Liver (tissue), 8 donors: ENCODE measurements at regions not wholly inside any gene's neighbourhood (a gene's known extent, or its start where the extent isn't known, plus 50 kb on each side); places are given as distances from the start of the nearest gene placed in this dataset.

ENCODE experiments used
- DNase-seq: peaks from one replicate; pipeline ENCODE4 v3.0.0-alpha.2; 2017; ENCODE audit warnings: low spot score
- H3K27ac ChIP-seq, 2 donors: one replicate each; pipeline ENCODE4 v1.7.0; 2013; ENCODE audit warnings: inconsistent platforms in 2 of 2, low read length in 2 of 2, control low read depth in 1 of 2, low read depth in 1 of 2, mild to moderate bottlenecking in 1 of 2
- H3K27me3 ChIP-seq, 4 donors: one replicate each; pipeline versions ENCODE4 v1.6.1 to v1.7.0; 2013; ENCODE audit warnings: low read length in 3 of 4, inconsistent platforms in 1 of 4, mild to moderate bottlenecking in 1 of 4, moderate library complexity in 1 of 4; ENCODE audit not compliant: control insufficient read depth in 4 of 4, insufficient read depth in 4 of 4
- H3K36me3 ChIP-seq, 4 donors: one replicate each; pipeline versions ENCODE4 v1.6.1 to v1.7.0; 2013; ENCODE audit warnings: low read length in 3 of 4, mild to moderate bottlenecking in 3 of 4, low read depth in 1 of 4, moderate library complexity in 1 of 4; ENCODE audit not compliant: control insufficient read depth in 4 of 4, insufficient read depth in 3 of 4
- H3K4me1 ChIP-seq, 4 donors: one replicate each; pipeline versions ENCODE4 v1.6.1 to v1.7.0; 2013; ENCODE audit warnings: low read length in 3 of 4, mild to moderate bottlenecking in 3 of 4, moderate library complexity in 1 of 4; ENCODE audit not compliant: control insufficient read depth in 4 of 4, insufficient read depth in 4 of 4
- H3K4me3 ChIP-seq, 3 donors: one replicate each; pipeline versions ENCODE4 v1.6.1 to v1.7.0; 2013; ENCODE audit warnings: low read length in 3 of 3, control low read depth in 1 of 3, low read depth in 1 of 3, mild to moderate bottlenecking in 1 of 3
- H3K9ac ChIP-seq, 2 donors: one replicate each; pipeline ENCODE4 v1.7.0; 2013; ENCODE audit warnings: low read length in 2 of 2, mild to moderate bottlenecking in 2 of 2, moderate library complexity in 2 of 2, control low read depth in 1 of 2, low read depth in 1 of 2
- H3K9me3 ChIP-seq, 4 donors: one replicate each; pipeline versions ENCODE4 v1.6.1 to v1.7.0; 2013; ENCODE audit warnings: low read length in 3 of 4; ENCODE audit not compliant: control insufficient read depth in 4 of 4
- EGR1 ChIP-seq, 2 donors: IDR thresholded peaks; 2 replicates each; pipeline ENCODE4 v1.6.1; 2016 to 2018; ENCODE audit warnings: antibody characterized with exemption in 2 of 2, low read depth in 2 of 2
- FOXA1 ChIP-seq: IDR thresholded peaks from 2 replicates; pipeline ENCODE4 v1.6.1; 2016; ENCODE audit warnings: antibody characterized with exemption
- FOXA2 ChIP-seq: IDR thresholded peaks from 2 replicates; pipeline ENCODE4 v1.6.1; 2016; ENCODE audit warnings: antibody characterized with exemption
- GABPA ChIP-seq, 2 donors: IDR thresholded peaks in 1 of 2; conservative IDR thresholded peaks in 1 of 2; 2 replicates each; pipeline ENCODE4 v1.6.1; 2016; ENCODE audit warnings: antibody characterized with exemption in 2 of 2, mild to moderate bottlenecking in 1 of 2, moderate library complexity in 1 of 2
- HNF4A ChIP-seq, 2 donors: conservative IDR thresholded peaks; 2 replicates each; pipeline ENCODE4 v1.6.1; 2016; ENCODE audit warnings: antibody characterized with exemption in 2 of 2, mild to moderate bottlenecking in 2 of 2
- HNF4G ChIP-seq: IDR thresholded peaks from 2 replicates; pipeline ENCODE4 v1.6.1; 2016; ENCODE audit warnings: antibody characterized with exemption
- JUND ChIP-seq, 2 donors: IDR thresholded peaks; 2 replicates each; pipeline ENCODE4 v1.6.1; 2016; ENCODE audit warnings: antibody characterized with exemption in 2 of 2
- NR2F2 ChIP-seq: IDR thresholded peaks from 2 replicates; pipeline ENCODE4 v1.6.1; 2016; ENCODE audit warnings: antibody characterized with exemption
- RAD21 ChIP-seq, 2 donors: IDR thresholded peaks; 2 replicates each; pipeline ENCODE4 v1.6.1; 2016; ENCODE audit warnings: antibody characterized with exemption in 2 of 2, mild to moderate bottlenecking in 2 of 2
- RXRA ChIP-seq, 2 donors: IDR thresholded peaks; 2 replicates each; pipeline ENCODE4 v1.6.1; 2017 to 2018; ENCODE audit warnings: antibody characterized with exemption in 2 of 2, mild to moderate bottlenecking in 1 of 2
- SP1 ChIP-seq: IDR thresholded peaks from 2 replicates; pipeline ENCODE4 v1.6.1; 2018; ENCODE audit warnings: antibody characterized with exemption, mild to moderate bottlenecking
- TAF1 ChIP-seq: conservative IDR thresholded peaks from 2 replicates; pipeline ENCODE4 v1.6.1; 2016; ENCODE audit warnings: antibody characterized with exemption, mild to moderate bottlenecking
- YY1 ChIP-seq: IDR thresholded peaks from 2 replicates; pipeline ENCODE4 v1.6.1; 2016; ENCODE audit warnings: antibody characterized with exemption, mild to moderate bottlenecking
- WGBS: extraction: QIAGEN DNeasy Blood & Tissue Kit; methylation state at CpG from one replicate; pipeline ENCODE4 v1.1.7; 2013; 5-methylcytosine and 5-hydroxymethylcytosine counted together
- TF ChIP-seq, protein P1 (sequence below): IDR thresholded peaks from 2 replicates; pipeline ENCODE4 v1.6.1; 2016; ENCODE audit warnings: antibody characterized with exemption, mild to moderate bottlenecking
- TF ChIP-seq, protein P2 (sequence below): fragments of 150-350 bp; IDR thresholded peaks from 2 replicates; pipeline ENCODE4 v1.5.1; 2017; ENCODE audit warnings: improper control_type of control experiment, low read depth, low read length; ENCODE audit not compliant: missing input control
- TF ChIP-seq, protein P3 (sequence below): IDR thresholded peaks from 2 replicates; pipeline ENCODE4 v1.6.1; 2016; ENCODE audit warnings: antibody characterized with exemption
- TF ChIP-seq, protein P4 (sequence below): IDR thresholded peaks from 2 replicates; pipeline ENCODE4 v1.6.1; 2016; ENCODE audit warnings: antibody characterized with exemption
- donor health status: healthy.
- donor health status: healthy.
- donor health status: healthy.
- donor health status: healthy.
- donor health status: healthy.

DNA sequence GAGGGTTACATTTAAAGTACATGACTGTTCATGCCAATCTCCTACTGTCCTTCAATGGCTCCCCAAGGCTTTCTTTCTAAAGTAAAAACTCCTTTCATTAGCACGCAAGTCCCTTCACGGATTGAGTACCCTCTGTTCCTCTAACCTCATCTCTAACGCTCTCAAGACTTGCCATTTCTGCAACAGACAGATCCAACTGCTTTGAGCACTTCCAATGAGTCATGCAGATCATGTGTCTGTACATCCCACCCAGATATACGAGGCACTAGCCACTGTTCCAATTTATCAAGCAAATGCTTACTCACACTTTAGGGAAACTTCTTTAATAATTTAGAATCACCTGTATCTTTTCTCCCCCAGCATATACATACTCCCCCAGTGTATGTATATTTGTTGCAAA, 332.5 kb upstream of the ZFP42 start:
- Histone ChIP-seq H3K9ac (no peak overlapping the region), H3K27ac (no peak overlapping the region), H3K27me3 (no peaks in the 10 kb centered on the region), H3K9me3 (peaks cover 0 to 2% (median 0%) of the 10 kb centered on the region in 4 donors), H3K36me3 (no peaks in the 10 kb centered on the region), H3K4me3 (no peak overlapping the region), H3K4me1 (no peaks in the 10 kb centered on the region)
- 58% methylated on average over 4 of the region's 4 CpGs for WGBS
- TF ChIP-seq YY1 (no peak), GABPA (IDR thresholded peaks at IDR 0.05 in 1 of 2, conservative IDR thresholded peaks at IDR 0.05 in 1 of 2) (no peak), JUND (IDR thresholded peaks at IDR 0.05) (no peak), RAD21 (IDR thresholded peaks at IDR 0.05) (no peak), FOXA1 (no peak), EGR1 (IDR thresholded peaks at IDR 0.05; ENCODE audit: low read depth in 2 of 2) (no peak), HNF4G (no peak), HNF4A (conservative IDR thresholded peaks at IDR 0.05) (no peak)
- TF ChIP-seq, protein P1, sequence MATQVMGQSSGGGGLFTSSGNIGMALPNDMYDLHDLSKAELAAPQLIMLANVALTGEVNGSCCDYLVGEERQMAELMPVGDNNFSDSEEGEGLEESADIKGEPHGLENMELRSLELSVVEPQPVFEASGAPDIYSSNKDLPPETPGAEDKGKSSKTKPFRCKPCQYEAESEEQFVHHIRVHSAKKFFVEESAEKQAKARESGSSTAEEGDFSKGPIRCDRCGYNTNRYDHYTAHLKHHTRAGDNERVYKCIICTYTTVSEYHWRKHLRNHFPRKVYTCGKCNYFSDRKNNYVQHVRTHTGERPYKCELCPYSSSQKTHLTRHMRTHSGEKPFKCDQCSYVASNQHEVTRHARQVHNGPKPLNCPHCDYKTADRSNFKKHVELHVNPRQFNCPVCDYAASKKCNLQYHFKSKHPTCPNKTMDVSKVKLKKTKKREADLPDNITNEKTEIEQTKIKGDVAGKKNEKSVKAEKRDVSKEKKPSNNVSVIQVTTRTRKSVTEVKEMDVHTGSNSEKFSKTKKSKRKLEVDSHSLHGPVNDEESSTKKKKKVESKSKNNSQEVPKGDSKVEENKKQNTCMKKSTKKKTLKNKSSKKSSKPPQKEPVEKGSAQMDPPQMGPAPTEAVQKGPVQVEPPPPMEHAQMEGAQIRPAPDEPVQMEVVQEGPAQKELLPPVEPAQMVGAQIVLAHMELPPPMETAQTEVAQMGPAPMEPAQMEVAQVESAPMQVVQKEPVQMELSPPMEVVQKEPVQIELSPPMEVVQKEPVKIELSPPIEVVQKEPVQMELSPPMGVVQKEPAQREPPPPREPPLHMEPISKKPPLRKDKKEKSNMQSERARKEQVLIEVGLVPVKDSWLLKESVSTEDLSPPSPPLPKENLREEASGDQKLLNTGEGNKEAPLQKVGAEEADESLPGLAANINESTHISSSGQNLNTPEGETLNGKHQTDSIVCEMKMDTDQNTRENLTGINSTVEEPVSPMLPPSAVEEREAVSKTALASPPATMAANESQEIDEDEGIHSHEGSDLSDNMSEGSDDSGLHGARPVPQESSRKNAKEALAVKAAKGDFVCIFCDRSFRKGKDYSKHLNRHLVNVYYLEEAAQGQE, result no peak
- TF ChIP-seq, protein P2, sequence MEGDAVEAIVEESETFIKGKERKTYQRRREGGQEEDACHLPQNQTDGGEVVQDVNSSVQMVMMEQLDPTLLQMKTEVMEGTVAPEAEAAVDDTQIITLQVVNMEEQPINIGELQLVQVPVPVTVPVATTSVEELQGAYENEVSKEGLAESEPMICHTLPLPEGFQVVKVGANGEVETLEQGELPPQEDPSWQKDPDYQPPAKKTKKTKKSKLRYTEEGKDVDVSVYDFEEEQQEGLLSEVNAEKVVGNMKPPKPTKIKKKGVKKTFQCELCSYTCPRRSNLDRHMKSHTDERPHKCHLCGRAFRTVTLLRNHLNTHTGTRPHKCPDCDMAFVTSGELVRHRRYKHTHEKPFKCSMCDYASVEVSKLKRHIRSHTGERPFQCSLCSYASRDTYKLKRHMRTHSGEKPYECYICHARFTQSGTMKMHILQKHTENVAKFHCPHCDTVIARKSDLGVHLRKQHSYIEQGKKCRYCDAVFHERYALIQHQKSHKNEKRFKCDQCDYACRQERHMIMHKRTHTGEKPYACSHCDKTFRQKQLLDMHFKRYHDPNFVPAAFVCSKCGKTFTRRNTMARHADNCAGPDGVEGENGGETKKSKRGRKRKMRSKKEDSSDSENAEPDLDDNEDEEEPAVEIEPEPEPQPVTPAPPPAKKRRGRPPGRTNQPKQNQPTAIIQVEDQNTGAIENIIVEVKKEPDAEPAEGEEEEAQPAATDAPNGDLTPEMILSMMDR, result no peak
- TF ChIP-seq, protein P3, sequence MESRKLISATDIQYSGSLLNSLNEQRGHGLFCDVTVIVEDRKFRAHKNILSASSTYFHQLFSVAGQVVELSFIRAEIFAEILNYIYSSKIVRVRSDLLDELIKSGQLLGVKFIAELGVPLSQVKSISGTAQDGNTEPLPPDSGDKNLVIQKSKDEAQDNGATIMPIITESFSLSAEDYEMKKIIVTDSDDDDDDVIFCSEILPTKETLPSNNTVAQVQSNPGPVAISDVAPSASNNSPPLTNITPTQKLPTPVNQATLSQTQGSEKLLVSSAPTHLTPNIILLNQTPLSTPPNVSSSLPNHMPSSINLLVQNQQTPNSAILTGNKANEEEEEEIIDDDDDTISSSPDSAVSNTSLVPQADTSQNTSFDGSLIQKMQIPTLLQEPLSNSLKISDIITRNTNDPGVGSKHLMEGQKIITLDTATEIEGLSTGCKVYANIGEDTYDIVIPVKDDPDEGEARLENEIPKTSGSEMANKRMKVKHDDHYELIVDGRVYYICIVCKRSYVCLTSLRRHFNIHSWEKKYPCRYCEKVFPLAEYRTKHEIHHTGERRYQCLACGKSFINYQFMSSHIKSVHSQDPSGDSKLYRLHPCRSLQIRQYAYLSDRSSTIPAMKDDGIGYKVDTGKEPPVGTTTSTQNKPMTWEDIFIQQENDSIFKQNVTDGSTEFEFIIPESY, result no peak
- DNase-seq, result no peak

DNA sequence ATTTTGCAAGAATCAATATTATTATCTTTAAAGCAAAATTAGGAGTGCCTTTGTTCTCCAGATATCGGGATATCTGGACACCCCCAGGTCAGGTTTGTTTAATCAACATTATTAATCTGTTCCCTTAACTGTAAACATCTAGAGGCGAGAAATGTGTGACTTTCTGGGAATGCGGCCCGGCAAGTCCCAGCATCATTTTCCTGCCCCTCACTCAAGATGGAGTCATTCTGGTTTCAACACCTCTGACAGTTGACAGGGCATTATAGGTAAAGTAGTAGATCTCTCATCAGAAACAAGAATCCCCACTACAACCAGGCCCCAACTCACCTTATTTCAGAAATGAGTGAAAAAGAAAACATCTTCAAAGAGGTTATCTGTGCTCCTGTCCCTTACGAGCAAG, 331.6 kb upstream of the ZFP42 start:
- whole genome bisulfite sequencing, result 65% methylated on average over 5 of the region's 5 CpGs
- H3K4me3 ChIP-seq, result no peak overlapping the region
- TF ChIP-seq GABPA (IDR thresholded peaks at IDR 0.05 in 1 of 2, conservative IDR thresholded peaks at IDR 0.05 in 1 of 2), result no peak
- no peak for TF ChIP-seq NR2F2
- TF ChIP-seq SP1, result no peak
- TF ChIP-seq, protein P1, result no peak
- no peak for TF ChIP-seq YY1
- no peak for TF ChIP-seq HNF4G
- TF ChIP-seq HNF4A (conservative IDR thresholded peaks at IDR 0.05), result no peak
- TF ChIP-seq FOXA1, result no peak
- TF ChIP-seq, protein P3, result no peak
- no peak for TF ChIP-seq EGR1 (IDR thresholded peaks at IDR 0.05; ENCODE audit: low read depth in 2 of 2)
- TF ChIP-seq FOXA2, result no peak
- no peak for TF ChIP-seq TAF1
- no peak for TF ChIP-seq RXRA (IDR thresholded peaks at IDR 0.05)
- TF ChIP-seq, protein P4, sequence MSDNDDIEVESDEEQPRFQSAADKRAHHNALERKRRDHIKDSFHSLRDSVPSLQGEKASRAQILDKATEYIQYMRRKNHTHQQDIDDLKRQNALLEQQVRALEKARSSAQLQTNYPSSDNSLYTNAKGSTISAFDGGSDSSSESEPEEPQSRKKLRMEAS, result no peak

More for the DNA sequence above, 331.6 kb upstream of the ZFP42 start:
- H3K9me3 ChIP-seq, result peaks cover 0 to 2% (median 0%) of the 10 kb centered on the region in 4 donors
- no peaks in the 10 kb centered on the region for H3K36me3 ChIP-seq
- no peak for DNase-seq
- no peaks in the 10 kb centered on the region for H3K27me3 ChIP-seq
- H3K9ac ChIP-seq, result no peak overlapping the region
- H3K27ac ChIP-seq, result no peak overlapping the region
- H3K4me1 ChIP-seq, result no peaks in the 10 kb centered on the region
